WTC11 (cell line): ENCODE measurements at regions not wholly inside any gene's neighbourhood (a gene's known extent, or its start where the extent isn't known, plus 50 kb on each side); places are given as distances from the start of the nearest gene placed in this dataset.

ENCODE experiments used
- ATAC-seq: fragments of 200-7000 bp; cut with Tn5 transposase; 2 replicates; pipeline ENCODE4 v1.10.0; 2021; ENCODE audit warnings: mild to moderate bottlenecking, moderate library complexity
- CTCF ChIA-PET: fragments of 300-600 bp; sonication (Branson Sonifier 250); formaldehyde crosslinking; loops from one replicate; lab custom pipeline; 2021; ENCODE audit warnings: antibody characterized with exemption; lab: Charles Lee
- POLR2A ChIA-PET: fragments of 350-600 bp; sonication (Branson Sonifier 250); formaldehyde crosslinking; loops from one replicate; lab custom pipeline; 2021; ENCODE audit warnings: antibody characterized with exemption; lab: Charles Lee
- DNase-seq: peaks from one replicate; pipeline ENCODE4 v3.0.0; 2021; ENCODE audit warnings: low spot score
- H3K27ac Mint-ChIP-seq: 2 replicates; pipeline ENCODE4 v1.8.0; 2021; ENCODE audit warnings: mixed read lengths
- H3K27me3 Mint-ChIP-seq: 2 replicates; pipeline ENCODE4 v1.8.0; 2021; ENCODE audit warnings: low read depth, mild to moderate bottlenecking, moderate library complexity, mixed read lengths
- H3K36me3 Mint-ChIP-seq: 2 replicates; pipeline ENCODE4 v1.8.0; 2021; ENCODE audit warnings: mixed read lengths
- H3K4me1 Mint-ChIP-seq: 2 replicates; pipeline ENCODE4 v1.8.0; 2022; ENCODE audit warnings: mixed read lengths
- H3K4me3 Mint-ChIP-seq: 2 replicates; pipeline ENCODE4 v1.8.0; 2021; ENCODE audit warnings: mild to moderate bottlenecking, moderate library complexity, mixed read lengths
- H3K9me3 Mint-ChIP-seq: 2 replicates; pipeline ENCODE4 v1.8.0; 2021; ENCODE audit warnings: mixed read lengths
- GABPB1 ChIP-seq: sonication (generic); formaldehyde crosslinking; IDR thresholded peaks from 2 replicates; pipeline ENCODE4 v1.8.1; 2023; ENCODE audit warnings: mild to moderate bottlenecking, missing genetic modification reagents
- IRF2 ChIP-seq: sonication (generic); formaldehyde crosslinking; IDR thresholded peaks from 2 replicates; pipeline ENCODE4 v1.8.0; 2022; ENCODE audit warnings: low read depth, missing genetic modification reagents, borderline replicate concordance
- JUN ChIP-seq: sonication (generic); formaldehyde crosslinking; IDR thresholded peaks from 2 replicates; pipeline ENCODE4 v1.8.0; 2023; ENCODE audit warnings: mild to moderate bottlenecking, missing genetic modification reagents
- NR2C2 ChIP-seq: sonication (generic); formaldehyde crosslinking; IDR thresholded peaks from 2 replicates; pipeline ENCODE4 v1.8.0; 2022; ENCODE audit warnings: mild to moderate bottlenecking, missing genetic modification reagents
- NR3C1 ChIP-seq: sonication (generic); formaldehyde crosslinking; conservative IDR thresholded peaks from 2 replicates; pipeline ENCODE4 v1.8.1; 2023; ENCODE audit warnings: low read depth, mild to moderate bottlenecking, missing genetic modification reagents
- OVOL2 ChIP-seq: fragments of 250-450 bp; sonication (Bioruptor Pico); IDR thresholded peaks from 2 replicates; pipeline ENCODE4 v1.9.0; 2021; ENCODE audit warnings: mild to moderate bottlenecking, borderline replicate concordance
- TP53 ChIP-seq: sonication (generic); formaldehyde crosslinking; IDR thresholded peaks from 2 replicates; pipeline ENCODE4 v1.8.1; 2023; ENCODE audit warnings: mild to moderate bottlenecking, missing genetic modification reagents
- ZNF219 ChIP-seq: sonication (generic); formaldehyde crosslinking; IDR thresholded peaks from 2 replicates; pipeline ENCODE4 v1.8.0; 2023; ENCODE audit warnings: missing genetic modification reagents, mild to moderate bottlenecking, borderline replicate concordance
- ZNF263 ChIP-seq: sonication (generic); formaldehyde crosslinking; IDR thresholded peaks from 2 replicates; pipeline ENCODE4 v1.8.1; 2022; ENCODE audit warnings: low read depth, mild to moderate bottlenecking, moderate library complexity, missing genetic modification reagents
- TF ChIP-seq, protein P1 (sequence below): sonication (generic); formaldehyde crosslinking; IDR thresholded peaks from 2 replicates; pipeline ENCODE4 v1.8.1; 2023; ENCODE audit warnings: mild to moderate bottlenecking, missing genetic modification reagents, moderate library complexity
- TF ChIP-seq, protein P2 (sequence below): sonication (generic); formaldehyde crosslinking; IDR thresholded peaks from 2 replicates; pipeline ENCODE4 v1.8.1; 2022; ENCODE audit warnings: low read depth, missing genetic modification reagents, borderline replicate concordance
- TF ChIP-seq, protein P3 (sequence below): sonication (generic); formaldehyde crosslinking; IDR thresholded peaks from 2 replicates; pipeline ENCODE4 v1.8.0; 2022; ENCODE audit warnings: mild to moderate bottlenecking, missing genetic modification reagents
- TF ChIP-seq, protein P4 (sequence below): fragments of 250-450 bp; sonication (Bioruptor Pico); IDR thresholded peaks from 2 replicates; pipeline ENCODE4 v1.9.0; 2021; ENCODE audit warnings: mild to moderate bottlenecking, borderline replicate concordance
- TF ChIP-seq, protein P5 (sequence below): sonication (generic); formaldehyde crosslinking; IDR thresholded peaks from 2 replicates; pipeline ENCODE4 v1.8.0; 2023; ENCODE audit warnings: mild to moderate bottlenecking, missing genetic modification reagents
- TF ChIP-seq, protein P6 (sequence below): fragments of 250-450 bp; sonication (Bioruptor Pico); IDR thresholded peaks from 2 replicates; pipeline ENCODE4 v1.9.0; 2021; ENCODE audit warnings: mild to moderate bottlenecking
- TF ChIP-seq, protein P7 (sequence below): sonication (generic); formaldehyde crosslinking; IDR thresholded peaks from 2 replicates; pipeline ENCODE4 v1.8.1; 2023; ENCODE audit warnings: mild to moderate bottlenecking, missing genetic modification reagents, moderate library complexity
- TF ChIP-seq, protein P8 (sequence below): sonication (generic); formaldehyde crosslinking; IDR thresholded peaks from 2 replicates; pipeline ENCODE4 v1.8.1; 2022; ENCODE audit warnings: mild to moderate bottlenecking, moderate library complexity, missing genetic modification reagents

DNA sequence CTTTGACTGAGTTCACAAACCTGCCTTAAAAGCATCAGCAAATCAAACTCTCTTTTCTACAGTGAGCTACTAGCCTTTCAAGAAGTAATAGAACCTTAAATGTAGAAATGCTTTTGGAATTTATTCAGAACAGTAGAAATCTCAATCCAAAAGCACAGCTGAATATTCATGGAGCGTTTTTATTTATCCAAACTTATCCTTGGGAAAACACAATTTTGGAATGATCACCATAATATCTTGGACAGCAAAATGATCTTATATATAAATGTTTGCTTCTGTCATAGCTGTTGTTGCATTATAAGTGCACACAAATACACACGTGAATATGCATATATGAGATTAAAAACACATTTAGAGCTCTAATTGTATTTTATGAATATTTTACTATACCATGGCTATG lies 747.3 kb upstream of the PIK3C3 start (continued):
- TF ChIP-seq, protein P1, sequence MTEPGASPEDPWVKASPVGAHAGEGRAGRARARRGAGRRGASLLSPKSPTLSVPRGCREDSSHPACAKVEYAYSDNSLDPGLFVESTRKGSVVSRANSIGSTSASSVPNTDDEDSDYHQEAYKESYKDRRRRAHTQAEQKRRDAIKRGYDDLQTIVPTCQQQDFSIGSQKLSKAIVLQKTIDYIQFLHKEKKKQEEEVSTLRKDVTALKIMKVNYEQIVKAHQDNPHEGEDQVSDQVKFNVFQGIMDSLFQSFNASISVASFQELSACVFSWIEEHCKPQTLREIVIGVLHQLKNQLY (CRISPR knock-in tag), result no peak
- TF ChIP-seq JUN (CRISPR knock-in tag), result no peak
- TF ChIP-seq IRF2 (CRISPR knock-in tag), result no peak

DNA sequence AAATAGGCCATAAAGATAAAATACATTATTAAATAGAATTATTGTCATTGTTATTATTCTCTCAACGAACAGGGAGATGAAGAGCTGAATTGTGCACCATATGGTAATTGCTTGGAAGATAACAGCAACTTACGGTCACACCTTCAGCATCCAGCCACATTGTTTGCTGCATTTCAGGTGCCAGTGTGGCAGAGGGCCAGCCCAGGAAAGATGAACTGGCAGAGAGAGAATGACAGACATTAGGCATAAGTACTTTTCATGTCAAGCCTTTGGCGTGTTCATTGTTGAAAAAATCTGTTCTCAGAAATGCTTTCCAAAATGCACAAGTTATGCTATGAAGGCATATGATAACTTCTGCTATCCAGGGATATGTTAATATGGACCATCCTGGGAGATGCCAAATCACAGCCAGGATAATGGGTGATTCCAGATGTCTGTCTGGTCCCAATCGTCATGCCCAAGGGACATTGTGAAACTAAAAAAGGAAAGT lies 748.6 kb upstream of the PIK3C3 start:
- H3K9me3 Mint-ChIP-seq, result peaks cover 7% of the 10 kb centered on the region; the same call in 1 of the 2 replicates
- no peaks in the 10 kb centered on the region for H3K27me3 Mint-ChIP-seq
- POLR2A ChIA-PET, result no interaction called here
- DNase-seq (no peak), ATAC-seq (no peak)
- TF ChIP-seq ZNF263 (CRISPR knock-in tag), result no peak
- TF ChIP-seq, protein P2, sequence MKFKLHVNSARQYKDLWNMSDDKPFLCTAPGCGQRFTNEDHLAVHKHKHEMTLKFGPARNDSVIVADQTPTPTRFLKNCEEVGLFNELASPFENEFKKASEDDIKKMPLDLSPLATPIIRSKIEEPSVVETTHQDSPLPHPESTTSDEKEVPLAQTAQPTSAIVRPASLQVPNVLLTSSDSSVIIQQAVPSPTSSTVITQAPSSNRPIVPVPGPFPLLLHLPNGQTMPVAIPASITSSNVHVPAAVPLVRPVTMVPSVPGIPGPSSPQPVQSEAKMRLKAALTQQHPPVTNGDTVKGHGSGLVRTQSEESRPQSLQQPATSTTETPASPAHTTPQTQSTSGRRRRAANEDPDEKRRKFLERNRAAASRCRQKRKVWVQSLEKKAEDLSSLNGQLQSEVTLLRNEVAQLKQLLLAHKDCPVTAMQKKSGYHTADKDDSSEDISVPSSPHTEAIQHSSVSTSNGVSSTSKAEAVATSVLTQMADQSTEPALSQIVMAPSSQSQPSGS (CRISPR knock-in tag), result no peak
- TF ChIP-seq, protein P3, sequence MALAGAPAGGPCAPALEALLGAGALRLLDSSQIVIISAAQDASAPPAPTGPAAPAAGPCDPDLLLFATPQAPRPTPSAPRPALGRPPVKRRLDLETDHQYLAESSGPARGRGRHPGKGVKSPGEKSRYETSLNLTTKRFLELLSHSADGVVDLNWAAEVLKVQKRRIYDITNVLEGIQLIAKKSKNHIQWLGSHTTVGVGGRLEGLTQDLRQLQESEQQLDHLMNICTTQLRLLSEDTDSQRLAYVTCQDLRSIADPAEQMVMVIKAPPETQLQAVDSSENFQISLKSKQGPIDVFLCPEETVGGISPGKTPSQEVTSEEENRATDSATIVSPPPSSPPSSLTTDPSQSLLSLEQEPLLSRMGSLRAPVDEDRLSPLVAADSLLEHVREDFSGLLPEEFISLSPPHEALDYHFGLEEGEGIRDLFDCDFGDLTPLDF (CRISPR knock-in tag), result no peak
- no peak for TF ChIP-seq NR3C1 (CRISPR knock-in tag)
- TF ChIP-seq, protein P4, sequence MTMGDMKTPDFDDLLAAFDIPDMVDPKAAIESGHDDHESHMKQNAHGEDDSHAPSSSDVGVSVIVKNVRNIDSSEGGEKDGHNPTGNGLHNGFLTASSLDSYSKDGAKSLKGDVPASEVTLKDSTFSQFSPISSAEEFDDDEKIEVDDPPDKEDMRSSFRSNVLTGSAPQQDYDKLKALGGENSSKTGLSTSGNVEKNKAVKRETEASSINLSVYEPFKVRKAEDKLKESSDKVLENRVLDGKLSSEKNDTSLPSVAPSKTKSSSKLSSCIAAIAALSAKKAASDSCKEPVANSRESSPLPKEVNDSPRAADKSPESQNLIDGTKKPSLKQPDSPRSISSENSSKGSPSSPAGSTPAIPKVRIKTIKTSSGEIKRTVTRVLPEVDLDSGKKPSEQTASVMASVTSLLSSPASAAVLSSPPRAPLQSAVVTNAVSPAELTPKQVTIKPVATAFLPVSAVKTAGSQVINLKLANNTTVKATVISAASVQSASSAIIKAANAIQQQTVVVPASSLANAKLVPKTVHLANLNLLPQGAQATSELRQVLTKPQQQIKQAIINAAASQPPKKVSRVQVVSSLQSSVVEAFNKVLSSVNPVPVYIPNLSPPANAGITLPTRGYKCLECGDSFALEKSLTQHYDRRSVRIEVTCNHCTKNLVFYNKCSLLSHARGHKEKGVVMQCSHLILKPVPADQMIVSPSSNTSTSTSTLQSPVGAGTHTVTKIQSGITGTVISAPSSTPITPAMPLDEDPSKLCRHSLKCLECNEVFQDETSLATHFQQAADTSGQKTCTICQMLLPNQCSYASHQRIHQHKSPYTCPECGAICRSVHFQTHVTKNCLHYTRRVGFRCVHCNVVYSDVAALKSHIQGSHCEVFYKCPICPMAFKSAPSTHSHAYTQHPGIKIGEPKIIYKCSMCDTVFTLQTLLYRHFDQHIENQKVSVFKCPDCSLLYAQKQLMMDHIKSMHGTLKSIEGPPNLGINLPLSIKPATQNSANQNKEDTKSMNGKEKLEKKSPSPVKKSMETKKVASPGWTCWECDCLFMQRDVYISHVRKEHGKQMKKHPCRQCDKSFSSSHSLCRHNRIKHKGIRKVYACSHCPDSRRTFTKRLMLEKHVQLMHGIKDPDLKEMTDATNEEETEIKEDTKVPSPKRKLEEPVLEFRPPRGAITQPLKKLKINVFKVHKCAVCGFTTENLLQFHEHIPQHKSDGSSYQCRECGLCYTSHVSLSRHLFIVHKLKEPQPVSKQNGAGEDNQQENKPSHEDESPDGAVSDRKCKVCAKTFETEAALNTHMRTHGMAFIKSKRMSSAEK (CRISPR knock-in tag), result no peak
- TF ChIP-seq, protein P5, sequence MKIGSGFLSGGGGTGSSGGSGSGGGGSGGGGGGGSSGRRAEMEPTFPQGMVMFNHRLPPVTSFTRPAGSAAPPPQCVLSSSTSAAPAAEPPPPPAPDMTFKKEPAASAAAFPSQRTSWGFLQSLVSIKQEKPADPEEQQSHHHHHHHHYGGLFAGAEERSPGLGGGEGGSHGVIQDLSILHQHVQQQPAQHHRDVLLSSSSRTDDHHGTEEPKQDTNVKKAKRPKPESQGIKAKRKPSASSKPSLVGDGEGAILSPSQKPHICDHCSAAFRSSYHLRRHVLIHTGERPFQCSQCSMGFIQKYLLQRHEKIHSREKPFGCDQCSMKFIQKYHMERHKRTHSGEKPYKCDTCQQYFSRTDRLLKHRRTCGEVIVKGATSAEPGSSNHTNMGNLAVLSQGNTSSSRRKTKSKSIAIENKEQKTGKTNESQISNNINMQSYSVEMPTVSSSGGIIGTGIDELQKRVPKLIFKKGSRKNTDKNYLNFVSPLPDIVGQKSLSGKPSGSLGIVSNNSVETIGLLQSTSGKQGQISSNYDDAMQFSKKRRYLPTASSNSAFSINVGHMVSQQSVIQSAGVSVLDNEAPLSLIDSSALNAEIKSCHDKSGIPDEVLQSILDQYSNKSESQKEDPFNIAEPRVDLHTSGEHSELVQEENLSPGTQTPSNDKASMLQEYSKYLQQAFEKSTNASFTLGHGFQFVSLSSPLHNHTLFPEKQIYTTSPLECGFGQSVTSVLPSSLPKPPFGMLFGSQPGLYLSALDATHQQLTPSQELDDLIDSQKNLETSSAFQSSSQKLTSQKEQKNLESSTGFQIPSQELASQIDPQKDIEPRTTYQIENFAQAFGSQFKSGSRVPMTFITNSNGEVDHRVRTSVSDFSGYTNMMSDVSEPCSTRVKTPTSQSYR (CRISPR knock-in tag), result no peak
- TF ChIP-seq GABPB1 (CRISPR knock-in tag), result no peak
- TF ChIP-seq ZNF219, result no peak
- TF ChIP-seq, protein P6, sequence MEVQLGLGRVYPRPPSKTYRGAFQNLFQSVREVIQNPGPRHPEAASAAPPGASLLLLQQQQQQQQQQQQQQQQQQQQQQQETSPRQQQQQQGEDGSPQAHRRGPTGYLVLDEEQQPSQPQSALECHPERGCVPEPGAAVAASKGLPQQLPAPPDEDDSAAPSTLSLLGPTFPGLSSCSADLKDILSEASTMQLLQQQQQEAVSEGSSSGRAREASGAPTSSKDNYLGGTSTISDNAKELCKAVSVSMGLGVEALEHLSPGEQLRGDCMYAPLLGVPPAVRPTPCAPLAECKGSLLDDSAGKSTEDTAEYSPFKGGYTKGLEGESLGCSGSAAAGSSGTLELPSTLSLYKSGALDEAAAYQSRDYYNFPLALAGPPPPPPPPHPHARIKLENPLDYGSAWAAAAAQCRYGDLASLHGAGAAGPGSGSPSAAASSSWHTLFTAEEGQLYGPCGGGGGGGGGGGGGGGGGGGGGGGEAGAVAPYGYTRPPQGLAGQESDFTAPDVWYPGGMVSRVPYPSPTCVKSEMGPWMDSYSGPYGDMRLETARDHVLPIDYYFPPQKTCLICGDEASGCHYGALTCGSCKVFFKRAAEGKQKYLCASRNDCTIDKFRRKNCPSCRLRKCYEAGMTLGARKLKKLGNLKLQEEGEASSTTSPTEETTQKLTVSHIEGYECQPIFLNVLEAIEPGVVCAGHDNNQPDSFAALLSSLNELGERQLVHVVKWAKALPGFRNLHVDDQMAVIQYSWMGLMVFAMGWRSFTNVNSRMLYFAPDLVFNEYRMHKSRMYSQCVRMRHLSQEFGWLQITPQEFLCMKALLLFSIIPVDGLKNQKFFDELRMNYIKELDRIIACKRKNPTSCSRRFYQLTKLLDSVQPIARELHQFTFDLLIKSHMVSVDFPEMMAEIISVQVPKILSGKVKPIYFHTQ (CRISPR knock-in tag), result no peak
- TF ChIP-seq, protein P7, sequence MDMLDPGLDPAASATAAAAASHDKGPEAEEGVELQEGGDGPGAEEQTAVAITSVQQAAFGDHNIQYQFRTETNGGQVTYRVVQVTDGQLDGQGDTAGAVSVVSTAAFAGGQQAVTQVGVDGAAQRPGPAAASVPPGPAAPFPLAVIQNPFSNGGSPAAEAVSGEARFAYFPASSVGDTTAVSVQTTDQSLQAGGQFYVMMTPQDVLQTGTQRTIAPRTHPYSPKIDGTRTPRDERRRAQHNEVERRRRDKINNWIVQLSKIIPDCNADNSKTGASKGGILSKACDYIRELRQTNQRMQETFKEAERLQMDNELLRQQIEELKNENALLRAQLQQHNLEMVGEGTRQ, result no peak
- no peak for TF ChIP-seq OVOL2 (CRISPR knock-in tag)
- no peak for TF ChIP-seq IRF2 (CRISPR knock-in tag)
- TF ChIP-seq, protein P1 (CRISPR knock-in tag), result no peak
- no peak for TF ChIP-seq TP53 (CRISPR knock-in tag)
- no peak for TF ChIP-seq NR2C2 (CRISPR knock-in tag)
- TF ChIP-seq, protein P8, sequence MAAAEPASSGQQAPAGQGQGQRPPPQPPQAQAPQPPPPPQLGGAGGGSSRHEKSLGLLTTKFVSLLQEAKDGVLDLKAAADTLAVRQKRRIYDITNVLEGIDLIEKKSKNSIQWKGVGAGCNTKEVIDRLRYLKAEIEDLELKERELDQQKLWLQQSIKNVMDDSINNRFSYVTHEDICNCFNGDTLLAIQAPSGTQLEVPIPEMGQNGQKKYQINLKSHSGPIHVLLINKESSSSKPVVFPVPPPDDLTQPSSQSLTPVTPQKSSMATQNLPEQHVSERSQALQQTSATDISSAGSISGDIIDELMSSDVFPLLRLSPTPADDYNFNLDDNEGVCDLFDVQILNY, result no peak
- no peak overlapping the region for H3K27ac Mint-ChIP-seq
- no peak overlapping the region for H3K4me3 Mint-ChIP-seq
- peaks cover 8% of the 10 kb centered on the region for H3K4me1 Mint-ChIP-seq
- H3K36me3 Mint-ChIP-seq, result no peaks in the 10 kb centered on the region
- CTCF ChIA-PET, result no interaction called here
